Gastrocnemius medialis (tissue), 4 donors: ENCODE measurements at regions not wholly inside any gene's neighbourhood (a gene's known extent, or its start where the extent isn't known, plus 50 kb on each side); places are given as distances from the start of the nearest gene placed in this dataset.

ENCODE experiments used
- CTCF ChIP-seq, 5 experiments: fragments of 450-650 bp in 3 of 5; fragments of 200-600 bp in 2 of 5; sonication (generic) in 2 of 5; IDR thresholded peaks in 4 of 5; conservative IDR thresholded peaks in 1 of 5; 1 replicate in 4 of 5; 2 replicates in 1 of 5; pipeline ENCODE4 v1.5.1; 2016 to 2019; ENCODE audit warnings: antibody characterized with exemption in 5 of 5, mild to moderate bottlenecking in 3 of 5, moderate library complexity in 3 of 5
- POLR2A ChIP-seq, 2 donors: fragments of 450-650 bp; IDR thresholded peaks; one replicate each; pipeline ENCODE4 v1.6.1; 2017; ENCODE audit warnings: antibody characterized with exemption in 2 of 2, mild to moderate bottlenecking in 2 of 2, moderate library complexity in 2 of 2

GRCh38 chr1:232136136-232136535, 493.8 kb downstream of the SIPA1L2 start:
- no peak for TF ChIP-seq CTCF (IDR thresholded peaks at IDR 0.05 in 4 of 5, conservative IDR thresholded peaks at IDR 0.05 in 1 of 5)
- no peak for TF ChIP-seq POLR2A (IDR thresholded peaks at IDR 0.05)
